H9 (cell line): ENCODE measurements at regions not wholly inside any gene's neighbourhood (a gene's known extent, or its start where the extent isn't known, plus 50 kb on each side); places are given as distances from the start of the nearest gene placed in this dataset.

Experiments used
- DNase-seq: peaks from one replicate; pipeline ENCODE4 v3.0.0-alpha.2; 2017
- H2AFZ ChIP-seq: one replicate; pipeline ENCODE4 v1.6.1; 2013; ENCODE audit warnings: mild to moderate bottlenecking, low read length, control low read depth, moderate library complexity
- H2AK5ac ChIP-seq: 2 replicates; pipeline ENCODE4 v1.6.1; 2013; ENCODE audit warnings: low read length, control low read depth, mixed read lengths; ENCODE audit not compliant: insufficient read length
- H2BK120ac ChIP-seq: one replicate; pipeline ENCODE4 v1.6.1; 2013; ENCODE audit warnings: low read depth, mild to moderate bottlenecking, low read length, control low read depth, inconsistent platforms; ENCODE audit not compliant: poor library complexity, severe bottlenecking
- H2BK12ac ChIP-seq: 2 replicates; pipeline ENCODE4 v1.6.1; 2013; ENCODE audit warnings: low read length, control low read depth, mixed read lengths, low read depth; ENCODE audit not compliant: insufficient read length
- H2BK15ac ChIP-seq: 2 replicates; pipeline ENCODE4 v1.6.1; 2013; ENCODE audit warnings: low read depth, low read length, control low read depth
- H2BK20ac ChIP-seq: one replicate; pipeline ENCODE4 v1.6.1; 2013; ENCODE audit warnings: low read depth, mild to moderate bottlenecking, low read length, control low read depth, inconsistent platforms; ENCODE audit not compliant: poor library complexity, severe bottlenecking
- H2BK5ac ChIP-seq: 2 replicates; pipeline ENCODE4 v1.6.1; 2013; ENCODE audit warnings: low read length, control low read depth, mixed read lengths; ENCODE audit not compliant: insufficient read length
- H3K14ac ChIP-seq: 2 replicates; pipeline ENCODE4 v1.6.1; 2013; ENCODE audit warnings: low read length, control low read depth; ENCODE audit not compliant: insufficient read depth
- H3K18ac ChIP-seq: 2 replicates; pipeline ENCODE4 v1.6.1; 2013; ENCODE audit warnings: low read depth, mild to moderate bottlenecking, mixed read lengths, low read length, control low read depth; ENCODE audit not compliant: insufficient read length
- H3K23ac ChIP-seq: 2 replicates; pipeline ENCODE4 v1.6.1; 2013; ENCODE audit warnings: low read length, control low read depth, mixed read lengths, low read depth; ENCODE audit not compliant: insufficient read length
- H3K23me2 ChIP-seq: 2 replicates; pipeline ENCODE4 v1.6.1; 2013; ENCODE audit warnings: low read depth, mild to moderate bottlenecking, mixed read lengths, low read length, control low read depth; ENCODE audit not compliant: insufficient read length, poor library complexity, severe bottlenecking
- H3K27ac ChIP-seq: 2 replicates; pipeline ENCODE4 v1.5.1; 2013; ENCODE audit warnings: low read length, control low read depth, mixed read lengths, low read depth; ENCODE audit not compliant: insufficient read length
- H3K27me3 ChIP-seq: 2 replicates; pipeline ENCODE4 v1.6.1; 2013; ENCODE audit warnings: low read length, control low read depth, inconsistent platforms; ENCODE audit not compliant: insufficient read depth
- H3K4ac ChIP-seq: 2 replicates; pipeline ENCODE4 v1.6.1; 2013; ENCODE audit warnings: low read depth, mild to moderate bottlenecking, control low read depth, inconsistent platforms, low read length, moderate library complexity
- H3K4me1 ChIP-seq: 2 replicates; pipeline ENCODE4 v1.6.1; 2013; ENCODE audit warnings: low read length, control low read depth, inconsistent platforms; ENCODE audit not compliant: insufficient read depth
- H3K4me2 ChIP-seq: 2 replicates; pipeline ENCODE4 v1.6.1; 2013; ENCODE audit warnings: low read length, control low read depth, mixed read lengths; ENCODE audit not compliant: insufficient read length, insufficient read depth
- H3K56ac ChIP-seq: 2 replicates; pipeline ENCODE4 v1.6.1; 2013; ENCODE audit warnings: low read depth, mild to moderate bottlenecking, mixed read lengths, low read length, control low read depth; ENCODE audit not compliant: insufficient read length
- H3K79me1 ChIP-seq: 2 replicates; pipeline ENCODE4 v1.6.1; 2013; ENCODE audit warnings: low read depth, mild to moderate bottlenecking, moderate library complexity, low read length, control low read depth, inconsistent platforms; ENCODE audit not compliant: insufficient read depth, poor library complexity, severe bottlenecking
- H3K79me2 ChIP-seq: 2 replicates; pipeline ENCODE4 v1.6.1; 2013; ENCODE audit warnings: low read length, control low read depth, inconsistent platforms; ENCODE audit not compliant: insufficient read depth
- H3K9ac ChIP-seq: 2 replicates; pipeline ENCODE4 v1.6.1; 2013; ENCODE audit warnings: low read length, control low read depth, mixed read lengths; ENCODE audit not compliant: insufficient read length; ENCODE audit errors: extremely low read depth
- H3K9me3 ChIP-seq: one replicate; pipeline ENCODE4 v1.6.1; 2013; ENCODE audit warnings: low read depth, low read length, inconsistent platforms; ENCODE audit not compliant: control insufficient read depth
- H3T11ph ChIP-seq: one replicate; pipeline ENCODE4 v1.6.1; 2013; ENCODE audit warnings: mild to moderate bottlenecking, low read length, control low read depth, inconsistent platforms
- H4K20me1 ChIP-seq: one replicate; pipeline ENCODE4 v1.6.1; 2013; ENCODE audit not compliant: control insufficient read depth, insufficient read length, insufficient read depth
- H4K5ac ChIP-seq: 2 replicates; pipeline ENCODE4 v1.6.1; 2013; ENCODE audit warnings: low read depth, mild to moderate bottlenecking, mixed read lengths, low read length, control low read depth; ENCODE audit not compliant: insufficient read length
- H4K8ac ChIP-seq: replicated peaks from 2 replicates; pipeline ENCODE4 v1.6.1; 2013; ENCODE audit warnings: low read length, control low read depth, mixed read lengths, low read depth; ENCODE audit not compliant: insufficient read length
- H4K91ac ChIP-seq: 2 replicates; pipeline ENCODE4 v1.6.1; 2013; ENCODE audit warnings: low read depth, mild to moderate bottlenecking, moderate library complexity, mixed read lengths, low read length, control low read depth; ENCODE audit not compliant: insufficient read length
- H3K27ac Mint-ChIP-seq, 3 experiments: 2 replicates in 2 of 3; 3 replicates in 1 of 3; pipeline ENCODE4 v1.8.0; 2020 to 2021; ENCODE audit warnings: mixed read lengths in 3 of 3, mild to moderate bottlenecking in 1 of 3, moderate library complexity in 1 of 3
- H3K27me3 Mint-ChIP-seq: 2 replicates; pipeline ENCODE4 v1.8.0; 2021; ENCODE audit warnings: low read depth, mild to moderate bottlenecking, moderate library complexity, mixed read lengths
- H3K36me3 Mint-ChIP-seq, 3 experiments: 2 replicates in 2 of 3; 3 replicates in 1 of 3; pipeline ENCODE4 v1.8.0; 2020 to 2021; ENCODE audit warnings: low read depth in 3 of 3, mixed read lengths in 3 of 3; ENCODE audit not compliant: insufficient read depth in 1 of 3
- H3K4me1 Mint-ChIP-seq, 2 experiments: 2 replicates each; pipeline ENCODE4 v1.8.0; 2020; ENCODE audit warnings: mixed read lengths in 2 of 2
- H3K4me3 Mint-ChIP-seq, 2 experiments: 2 replicates in 1 of 2; 3 replicates in 1 of 2; pipeline ENCODE4 v1.8.0; 2020 to 2021; ENCODE audit warnings: mild to moderate bottlenecking in 2 of 2, mixed read lengths in 2 of 2, moderate library complexity in 1 of 2
- H3K9me3 Mint-ChIP-seq, 2 experiments: 2 replicates in 1 of 2; 3 replicates in 1 of 2; pipeline ENCODE4 v1.8.0; 2020; ENCODE audit warnings: mild to moderate bottlenecking in 2 of 2, mixed read lengths in 2 of 2, moderate library complexity in 1 of 2
- CTCF ChIP-seq: fragments of 200-600 bp; sonication (generic); conservative IDR thresholded peaks from 3 replicates; pipeline ENCODE4 v1.8.0; 2021; ENCODE audit warnings: antibody characterized with exemption, mild to moderate bottlenecking
- WGBS: extraction: QIAGEN DNeasy Blood & Tissue Kit; methylation state at CpG from one replicate; pipeline ENCODE4 v1.1.7; 2013; ENCODE audit warnings: missing lambda C conversion rate, low lambda C conversion rate, mixed read lengths; ENCODE audit not compliant: insufficient read length; ENCODE audit errors: extremely low coverage; 5-methylcytosine and 5-hydroxymethylcytosine counted together

GRCh38 chr14:89721956-89722355, 232.6 kb downstream of the EFCAB11 start:
- Histone ChIP-seq H2AFZ (no peak overlapping the region), H3K18ac (no peak overlapping the region), H3K4me2 (no peak overlapping the region), H4K5ac (no peak overlapping the region), H3K4me1 (peaks cover 20% of the 10 kb centered on the region; the same call in 1 of the 2 replicates), H3K56ac (no peak overlapping the region), H3K27ac (no peak overlapping the region), H2BK120ac (no peak overlapping the region), H3K23ac (no peak overlapping the region), H2BK12ac (no peak overlapping the region), H3K4ac (no peak overlapping the region), H2AK5ac (no peak overlapping the region), H3K27me3 (no peaks in the 10 kb centered on the region), H3T11ph (no peak overlapping the region), H4K91ac (no peak overlapping the region), H3K9me3 (no peaks in the 10 kb centered on the region), H2BK5ac (no peak overlapping the region), H3K14ac (no peak overlapping the region), H3K79me1 (no peaks in the 10 kb centered on the region), H2BK20ac (no peak overlapping the region), H4K8ac (no peak overlapping the region), H2BK15ac (no peak overlapping the region), H4K20me1 (no peaks in the 10 kb centered on the region), H3K79me2 (no peaks in the 10 kb centered on the region), H3K23me2 (no peaks in the 10 kb centered on the region), H3K9ac (no peak overlapping the region)
- no CpG with 5 or more reads among the region's 6 CpGs for WGBS
- no peak for TF ChIP-seq CTCF
- Mint-ChIP-seq H3K36me3 (peaks cover 0 to 3% (median 0%) of the 10 kb centered on the region in 3 experiments; a peak in 1 of 7 replicates), H3K9me3 (no peaks in the 10 kb centered on the region), H3K27ac (peak overlapping the region; percentile 17 to 42 (median 38); a peak in 4 of 7 replicates), H3K27me3 (no peaks in the 10 kb centered on the region), H3K4me3 (no peak overlapping the region), H3K4me1 (peaks cover 46 to 47% of the 10 kb centered on the region in 2 experiments)
- no peak for DNase-seq
